ENCODE measurements at regions not wholly inside any gene's neighbourhood (a gene's known extent, or its start where the extent isn't known, plus 50 kb on each side); places are given as distances from the start of the nearest gene placed in this dataset.

GRCh38 chr12:31872831-31873604 is 86.2 kb upstream of the RESF1 start:
- no peak for DNase-seq
- Histone ChIP-seq H3K27ac (no peak overlapping the region), H3K27me3 (replicated peaks) (no peaks in the 10 kb centered on the region), H3K36me3 (replicated peaks) (no peaks in the 10 kb centered on the region), H3K4me3 (ENCODE audit: low read depth, low read length) (no peak overlapping the region)
- no peak for TF ChIP-seq CTCF (IDR thresholded peaks at IDR 0.05; ENCODE audit: low read depth, low read length, missing control alignments)
- in situ Hi-C loops (cut with HindIII; ENCODE audit: low pct_ligation_motif_present, low sequenced_read_pairs): no loop called here

DNA sequence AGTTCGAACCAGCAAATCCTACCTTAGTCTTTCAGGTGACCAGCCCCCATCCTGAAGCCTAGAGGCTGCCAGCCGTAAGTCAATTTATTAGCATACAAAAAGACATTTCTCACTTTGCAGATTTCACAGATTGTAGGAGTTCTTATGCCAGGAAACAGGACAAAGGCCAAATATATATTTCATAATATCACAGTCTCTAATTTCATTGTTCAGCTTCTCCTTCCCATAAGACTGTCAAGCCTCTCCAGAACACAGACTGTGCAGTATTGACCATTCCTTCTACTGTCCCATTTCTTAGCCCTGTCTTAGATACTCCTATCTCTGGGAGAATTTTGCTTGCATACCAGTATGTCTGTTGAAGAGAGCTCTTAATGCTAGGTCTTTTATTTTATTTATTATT is 89.2 kb upstream of the RESF1 start:
- in situ Hi-C loops (cut with HindIII; ENCODE audit: low pct_ligation_motif_present, low sequenced_read_pairs): no loop called here
- TF ChIP-seq CTCF (IDR thresholded peaks at IDR 0.05; ENCODE audit: low read depth, low read length, missing control alignments): no peak
- Histone ChIP-seq H3K4me3 (ENCODE audit: low read depth, low read length) (no peak overlapping the region), H3K27me3 (replicated peaks) (no peaks in the 10 kb centered on the region), H3K36me3 (replicated peaks) (no peaks in the 10 kb centered on the region), H3K27ac (no peak overlapping the region)
- DNase-seq: no peak

DNA sequence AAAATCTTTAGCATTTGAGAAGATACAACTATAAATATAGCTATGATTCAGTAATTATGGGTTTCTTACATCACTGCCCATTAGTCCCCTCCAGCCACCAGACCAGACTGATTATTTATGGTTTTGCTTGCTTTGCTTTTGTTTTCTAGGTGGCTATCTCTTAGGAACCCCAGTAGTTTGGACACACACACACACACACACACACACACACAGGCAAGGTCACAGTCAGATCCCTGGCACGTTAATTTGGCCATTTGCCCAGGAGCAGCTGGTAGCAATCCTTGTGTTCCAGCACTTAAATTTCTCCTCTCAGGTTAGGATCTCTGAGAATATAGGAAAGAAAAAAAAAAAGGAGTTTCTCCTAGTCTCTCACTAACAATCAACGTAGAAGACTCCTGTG is 90.2 kb upstream of the RESF1 start:
- H3K27ac ChIP-seq: no peak overlapping the region
- in situ Hi-C loops (cut with HindIII; ENCODE audit: low pct_ligation_motif_present, low sequenced_read_pairs): no loop called here
- no peak for DNase-seq
- H3K36me3 ChIP-seq (replicated peaks): no peaks in the 10 kb centered on the region
- H3K27me3 ChIP-seq (replicated peaks): no peaks in the 10 kb centered on the region
- no peak overlapping the region for H3K4me3 ChIP-seq (ENCODE audit: low read depth, low read length)
- TF ChIP-seq CTCF (IDR thresholded peaks at IDR 0.05; ENCODE audit: low read depth, low read length, missing control alignments): no peak

DNA sequence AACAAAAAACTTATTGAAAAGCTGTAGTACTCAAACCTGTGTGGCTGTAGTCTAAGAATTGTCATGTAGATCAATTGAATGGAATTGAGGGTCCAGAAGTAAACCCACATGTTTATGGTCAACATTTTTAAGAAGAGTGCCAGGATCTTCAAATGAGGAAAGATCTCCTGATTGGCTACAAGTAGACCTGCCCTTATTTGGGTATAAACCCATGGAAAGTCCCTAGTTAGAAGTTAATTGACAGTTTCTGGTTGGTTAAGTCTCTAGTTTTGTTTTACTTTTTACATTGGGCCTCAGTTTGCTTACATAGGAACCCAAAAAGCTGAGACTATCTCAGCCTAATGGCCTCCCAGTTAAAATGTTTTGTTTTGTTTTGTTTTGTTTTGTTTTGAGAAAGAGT is 91.9 kb upstream of the RESF1 start:
- no peak for TF ChIP-seq CTCF (IDR thresholded peaks at IDR 0.05; ENCODE audit: low read depth, low read length, missing control alignments)
- in situ Hi-C loops (cut with HindIII; ENCODE audit: low pct_ligation_motif_present, low sequenced_read_pairs): no loop called here
- DNase-seq: no peak
- Histone ChIP-seq H3K27ac (no peak overlapping the region), H3K36me3 (replicated peaks) (no peaks in the 10 kb centered on the region), H3K4me3 (ENCODE audit: low read depth, low read length) (no peak overlapping the region), H3K27me3 (replicated peaks) (no peaks in the 10 kb centered on the region)

DNA sequence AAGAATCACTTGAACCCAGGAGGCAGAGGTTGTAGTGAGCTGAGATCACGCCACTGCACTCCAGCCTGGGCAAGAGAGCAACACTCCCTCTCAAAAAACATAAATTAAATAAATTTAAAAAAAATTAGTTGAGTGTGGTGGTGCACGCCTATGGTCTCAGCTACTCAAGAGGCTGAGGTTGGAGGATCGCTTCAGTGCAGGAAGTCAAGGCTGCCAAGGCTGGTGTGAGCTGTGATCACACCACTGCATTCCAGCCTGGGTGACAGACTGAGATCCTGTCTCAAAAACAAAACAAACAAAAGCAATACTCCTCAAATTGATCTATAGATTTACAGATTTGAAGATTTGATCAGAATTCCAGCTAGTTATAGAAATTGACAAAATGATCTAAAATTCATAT is 92.7 kb upstream of the RESF1 start:
- no peak overlapping the region for H3K4me3 ChIP-seq (ENCODE audit: low read depth, low read length)
- H3K36me3 ChIP-seq (replicated peaks): no peaks in the 10 kb centered on the region
- H3K27me3 ChIP-seq (replicated peaks): no peaks in the 10 kb centered on the region
- no peak overlapping the region for H3K27ac ChIP-seq
- TF ChIP-seq CTCF (IDR thresholded peaks at IDR 0.05; ENCODE audit: low read depth, low read length, missing control alignments): no peak
- DNase-seq: no peak
- in situ Hi-C loops (cut with HindIII; ENCODE audit: low pct_ligation_motif_present, low sequenced_read_pairs): no loop called here

DNA sequence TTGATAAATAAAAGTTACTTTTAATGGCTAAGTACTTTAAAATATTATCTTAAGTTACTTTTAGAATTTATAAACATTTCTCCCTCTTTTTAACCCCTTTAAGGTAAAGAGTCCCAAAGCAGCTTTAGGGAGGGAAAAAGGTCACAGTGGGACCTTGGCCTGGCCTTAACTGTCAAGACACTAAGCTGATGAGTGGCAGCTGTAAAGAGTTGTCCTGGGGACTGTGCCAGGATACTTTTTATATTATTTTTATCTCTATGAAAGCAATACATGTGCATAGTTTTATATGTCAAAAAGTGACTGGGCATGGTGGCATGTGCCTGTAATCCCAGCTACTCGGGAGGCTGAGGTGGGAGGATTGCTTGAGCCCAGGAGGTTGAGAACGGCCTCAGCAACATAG is 94.2 kb upstream of the RESF1 start:
- no peaks in the 10 kb centered on the region for H3K36me3 ChIP-seq (replicated peaks)
- DNase-seq: no peak
- H3K27ac ChIP-seq: no peak overlapping the region
- H3K4me3 ChIP-seq (ENCODE audit: low read depth, low read length): no peak overlapping the region
- no peaks in the 10 kb centered on the region for H3K27me3 ChIP-seq (replicated peaks)
- no peak for TF ChIP-seq CTCF (IDR thresholded peaks at IDR 0.05; ENCODE audit: low read depth, low read length, missing control alignments)
- in situ Hi-C loops (cut with HindIII; ENCODE audit: low pct_ligation_motif_present, low sequenced_read_pairs): no loop called here
